Astrocyte of the spinal cord (primary cell): ENCODE measurements at regions not wholly inside any gene's neighbourhood (a gene's known extent, or its start where the extent isn't known, plus 50 kb on each side); places are given as distances from the start of the nearest gene placed in this dataset.
"Not testable (repeated sequence)": the region's sequence is repeated elsewhere in the genome, so short reads cannot be mapped to it uniquely, and the experiment has no call there.

Experiments
- DNase-seq: peaks from one replicate; pipeline ENCODE4 v3.0.0; 2011; ENCODE audit warnings: low read depth, low spot score
- H3K4me3 ChIP-seq: 2 replicates; pipeline ENCODE4 v1.5.1; 2011; ENCODE audit warnings: low read depth, mild to moderate bottlenecking, low read length, moderate library complexity
- CTCF ChIP-seq: IDR thresholded peaks from 2 replicates; pipeline ENCODE4 v1.5.1; 2012; ENCODE audit warnings: low read depth, mild to moderate bottlenecking, low read length, inconsistent platforms
- in situ Hi-C: cut with HindIII; loops from 2 replicates; pipeline ENCODE4 v1.10.0; 2017; ENCODE audit warnings: low sequenced_read_pairs

DNA sequence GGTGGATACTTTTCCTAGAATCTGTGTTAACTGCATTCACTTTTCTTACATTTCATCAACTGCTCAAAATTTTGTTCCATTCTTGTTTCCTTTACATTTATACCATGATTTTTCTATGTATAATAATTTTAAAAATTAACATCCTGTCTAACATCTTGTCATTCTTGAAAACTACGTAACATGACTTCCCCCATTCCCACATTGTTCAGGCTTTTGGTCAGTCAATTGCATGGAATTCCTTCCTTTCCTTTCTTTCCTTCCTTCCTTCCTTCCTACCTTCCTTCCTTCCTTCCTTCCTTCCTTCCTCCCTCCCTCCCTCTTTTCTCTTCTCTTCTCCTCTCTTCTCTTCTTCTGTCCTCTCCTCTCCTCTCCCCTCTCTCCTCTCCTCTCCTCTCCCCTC is 220.7 kb upstream of the TP63 start:
- no peak for TF ChIP-seq CTCF
- DNase-seq, result no peak
- in situ Hi-C loops, result no loop called here
- H3K4me3 ChIP-seq, result no peak overlapping the region

DNA sequence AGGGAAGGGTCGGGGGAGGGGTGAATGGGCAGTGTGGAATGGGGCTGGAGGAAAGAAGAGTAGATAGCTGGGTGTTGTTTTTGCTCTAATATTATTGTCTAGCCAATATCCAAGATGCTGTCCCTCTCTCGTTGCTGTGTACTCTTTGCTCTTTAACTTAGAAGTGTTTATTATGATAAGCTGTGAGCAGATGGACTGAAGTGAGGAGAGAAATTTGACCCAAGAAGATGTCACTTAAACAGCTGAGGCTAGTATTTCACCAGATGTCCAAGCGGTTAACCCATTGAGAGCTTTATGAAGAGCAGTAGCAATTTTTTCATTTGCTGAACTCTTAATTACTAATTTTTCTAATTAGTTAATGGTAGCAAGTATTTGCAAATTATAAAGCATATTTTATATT is 212.2 kb upstream of the TP63 start:
- no peak for TF ChIP-seq CTCF
- in situ Hi-C loops, result no loop called here

GRCh38 chr3:189419683-189420082 is 211.5 kb upstream of the TP63 start:
- in situ Hi-C loops, result no loop called here
- no peak for DNase-seq
- no peak overlapping the region for H3K4me3 ChIP-seq
- TF ChIP-seq CTCF, result no peak

More for the DNA sequence above, 212.2 kb upstream of the TP63 start:
- peak; percentile 24 for DNase-seq
- H3K4me3 ChIP-seq, result no peak overlapping the region

- in situ Hi-C loops, result no loop called here
- no peak overlapping the region for H3K4me3 ChIP-seq
- DNase-seq, result no peak
- no peak for TF ChIP-seq CTCF
Observed at GRCh38 chr3:189424922-189425321, 206.3 kb upstream of the TP63 start.

DNA sequence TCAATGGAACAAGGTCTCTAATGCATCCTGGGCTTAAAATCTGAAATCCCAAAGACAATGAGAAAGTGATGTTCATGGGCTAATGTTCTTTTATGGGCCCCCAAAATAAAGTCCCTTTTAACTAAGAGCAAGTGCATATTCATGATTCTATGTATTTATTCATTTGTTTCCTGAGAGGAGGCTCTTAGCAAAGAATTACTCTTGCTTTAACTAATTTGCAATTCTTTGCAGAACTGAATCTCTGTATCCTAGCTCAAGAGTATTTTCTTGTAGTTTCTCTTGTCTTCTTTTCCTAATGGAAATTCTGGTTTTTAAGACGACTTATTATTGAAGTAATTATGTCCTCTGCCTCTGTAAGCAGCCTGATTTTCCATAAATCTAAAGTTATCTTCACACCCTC is 202.2 kb upstream of the TP63 start:
- no peak for DNase-seq
- TF ChIP-seq CTCF, result no peak
- no peak overlapping the region for H3K4me3 ChIP-seq
- in situ Hi-C loops, result no loop called here

GRCh38 chr3:189430166-189430565 is 201.0 kb upstream of the TP63 start:
- TF ChIP-seq CTCF, result no peak
- no peak for DNase-seq
- in situ Hi-C loops, result no loop called here
- H3K4me3 ChIP-seq, result no peak overlapping the region

DNA sequence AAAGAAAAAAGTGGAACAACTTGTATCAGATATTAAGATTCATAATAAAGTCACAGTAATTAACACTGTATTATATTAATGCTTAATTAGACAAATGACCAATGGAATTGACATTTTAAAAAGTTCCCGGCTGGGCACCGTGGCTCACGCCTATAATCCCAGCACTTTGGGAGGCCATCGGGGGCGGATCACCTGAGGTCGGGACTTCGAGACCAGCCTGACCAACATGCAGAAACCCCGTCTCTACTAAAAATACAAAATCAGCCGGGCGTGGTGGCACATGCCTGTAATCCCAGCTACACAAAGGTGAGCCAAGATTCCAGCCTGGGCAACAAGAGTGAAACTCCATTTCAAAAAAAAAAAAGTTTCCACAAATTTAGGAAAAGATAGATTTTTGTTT is 188.9 kb upstream of the TP63 start:
- DNase-seq, H3K4me3 ChIP-seq, in situ Hi-C loops: not testable (repeated sequence)
